ENCODE measurements at regions not wholly inside any gene's neighbourhood (a gene's known extent, or its start where the extent isn't known, plus 50 kb on each side); places are given as distances from the start of the nearest gene placed in this dataset.
A peak's percentile ranks its signal among the peaks of the same experiment; 100 is the strongest.

DNA sequence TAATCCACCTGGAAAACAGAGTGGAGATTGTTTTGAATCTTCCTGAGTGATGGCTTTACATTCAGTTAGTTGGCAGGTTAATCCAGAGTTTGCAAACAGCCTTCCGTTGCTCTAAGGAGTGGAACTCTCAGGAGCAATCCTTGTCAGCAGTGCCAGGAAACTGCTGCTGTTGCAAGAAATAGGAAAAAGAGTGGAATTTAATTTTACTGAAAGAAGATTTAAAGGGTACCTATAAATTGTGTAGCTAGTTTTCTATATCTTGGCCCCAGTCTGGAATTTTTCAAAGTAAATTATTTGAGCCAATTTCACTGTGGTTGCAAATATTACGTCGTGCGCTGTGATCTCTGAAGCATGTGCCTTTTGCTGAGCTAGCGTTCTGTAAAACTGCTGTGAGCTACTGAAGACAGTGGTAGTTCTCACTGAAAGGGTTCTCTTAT lies 55.5 kb upstream of the SLC5A12 start:
- DNase-seq (ENCODE audit: low read depth in 2 of 2) = peak; percentile 18 to 25
- no peak overlapping the region for H3K4me3 ChIP-seq (replicated peaks in 1 of 2; ENCODE audit: low read depth in 2 of 2, low read length in 2 of 2)
- TF ChIP-seq, protein P1, sequence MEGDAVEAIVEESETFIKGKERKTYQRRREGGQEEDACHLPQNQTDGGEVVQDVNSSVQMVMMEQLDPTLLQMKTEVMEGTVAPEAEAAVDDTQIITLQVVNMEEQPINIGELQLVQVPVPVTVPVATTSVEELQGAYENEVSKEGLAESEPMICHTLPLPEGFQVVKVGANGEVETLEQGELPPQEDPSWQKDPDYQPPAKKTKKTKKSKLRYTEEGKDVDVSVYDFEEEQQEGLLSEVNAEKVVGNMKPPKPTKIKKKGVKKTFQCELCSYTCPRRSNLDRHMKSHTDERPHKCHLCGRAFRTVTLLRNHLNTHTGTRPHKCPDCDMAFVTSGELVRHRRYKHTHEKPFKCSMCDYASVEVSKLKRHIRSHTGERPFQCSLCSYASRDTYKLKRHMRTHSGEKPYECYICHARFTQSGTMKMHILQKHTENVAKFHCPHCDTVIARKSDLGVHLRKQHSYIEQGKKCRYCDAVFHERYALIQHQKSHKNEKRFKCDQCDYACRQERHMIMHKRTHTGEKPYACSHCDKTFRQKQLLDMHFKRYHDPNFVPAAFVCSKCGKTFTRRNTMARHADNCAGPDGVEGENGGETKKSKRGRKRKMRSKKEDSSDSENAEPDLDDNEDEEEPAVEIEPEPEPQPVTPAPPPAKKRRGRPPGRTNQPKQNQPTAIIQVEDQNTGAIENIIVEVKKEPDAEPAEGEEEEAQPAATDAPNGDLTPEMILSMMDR (IDR thresholded peaks at IDR 0.05; ENCODE audit: low read depth, low read length) = no peak

- no peak overlapping the region for H3K4me3 ChIP-seq (replicated peaks in 1 of 2; ENCODE audit: low read depth in 2 of 2, low read length in 2 of 2)
- peak; percentile 26 to 84 for DNase-seq (ENCODE audit: low read depth in 2 of 2)
- TF ChIP-seq, protein P1 (IDR thresholded peaks at IDR 0.05; ENCODE audit: low read depth, low read length) = no peak
These were observed 56.3 kb upstream of the SLC5A12 start for GRCh38 chr11:26778000-26778757.

DNA sequence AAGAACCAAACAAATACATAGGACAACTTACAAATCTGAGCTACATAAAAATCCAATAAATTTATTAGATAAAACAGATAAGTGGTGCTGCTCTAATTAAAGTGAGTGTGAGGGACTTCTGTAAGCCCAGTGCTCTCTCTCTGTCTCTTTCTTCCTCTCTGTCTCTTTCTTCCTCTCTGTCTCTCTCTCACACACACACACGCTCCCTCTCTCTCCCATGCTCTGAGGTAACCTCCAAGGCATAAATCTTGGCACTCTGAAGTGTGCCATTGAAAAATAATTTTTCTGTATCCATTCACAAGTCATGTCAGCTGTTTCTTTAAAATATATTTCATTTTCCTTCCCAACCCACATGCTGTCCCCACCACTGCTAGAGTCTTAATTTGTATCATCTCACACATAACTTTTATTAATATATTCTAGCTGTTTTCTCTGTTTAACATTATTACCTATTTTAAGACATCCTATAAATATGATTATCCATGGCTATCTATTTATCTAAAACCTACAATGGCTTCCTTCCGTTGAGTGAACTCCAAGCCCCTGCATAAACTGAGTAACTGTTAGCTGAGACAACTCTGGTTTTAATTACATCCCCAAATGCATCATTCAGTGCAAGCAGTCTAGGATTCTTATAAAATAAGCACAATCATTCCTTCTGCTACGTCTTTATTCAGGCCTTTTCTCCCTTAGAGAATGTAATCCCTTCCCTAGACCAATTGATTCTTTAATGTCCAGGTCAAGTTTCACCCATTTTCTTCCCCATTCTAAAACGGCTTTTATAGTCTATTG lies 57.4 kb upstream of the SLC5A12 start:
- H3K4me3 ChIP-seq (replicated peaks in 1 of 2; ENCODE audit: low read depth in 2 of 2, low read length in 2 of 2) = no peak overlapping the region
- TF ChIP-seq, protein P1 (IDR thresholded peaks at IDR 0.05; ENCODE audit: low read depth, low read length) = no peak
- no peak for DNase-seq (ENCODE audit: low read depth in 2 of 2)

DNA sequence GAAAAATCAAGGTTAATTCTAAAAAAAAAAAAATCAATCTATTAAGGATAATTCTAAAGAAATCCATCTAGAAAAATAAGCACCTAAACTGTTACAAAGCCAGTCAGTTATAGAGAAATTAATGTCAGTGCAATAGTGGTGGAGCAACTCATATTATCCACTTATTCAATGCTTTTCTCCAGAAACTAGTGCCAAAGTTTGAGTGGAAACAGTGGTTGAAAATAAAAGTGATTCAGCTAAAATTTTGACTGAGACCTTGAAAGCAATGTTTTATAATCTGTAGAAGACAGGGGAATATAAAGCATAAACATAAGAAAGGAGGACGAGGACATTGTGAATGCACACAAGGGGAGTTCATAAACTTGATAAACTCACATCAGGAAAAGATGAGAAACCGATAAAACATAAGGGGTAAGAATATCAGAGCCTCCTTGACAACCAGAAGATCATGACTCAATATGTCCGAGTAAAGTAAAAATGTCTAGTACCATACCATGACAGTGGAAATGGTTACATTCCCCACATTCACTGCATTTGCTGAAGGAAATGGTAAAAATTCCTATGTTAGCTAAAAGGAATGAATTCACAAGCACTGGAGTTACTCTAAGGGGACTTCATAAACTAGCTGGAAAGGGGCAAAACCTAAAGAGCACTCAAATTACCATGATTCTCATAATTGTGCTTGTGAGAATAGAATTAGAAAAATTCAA lies 58.7 kb upstream of the SLC5A12 start:
- no peak for DNase-seq (ENCODE audit: low read depth in 2 of 2)
- TF ChIP-seq, protein P1 (IDR thresholded peaks at IDR 0.05; ENCODE audit: low read depth, low read length) = no peak
- no peak overlapping the region for H3K4me3 ChIP-seq (replicated peaks in 1 of 2; ENCODE audit: low read depth in 2 of 2, low read length in 2 of 2)

DNA sequence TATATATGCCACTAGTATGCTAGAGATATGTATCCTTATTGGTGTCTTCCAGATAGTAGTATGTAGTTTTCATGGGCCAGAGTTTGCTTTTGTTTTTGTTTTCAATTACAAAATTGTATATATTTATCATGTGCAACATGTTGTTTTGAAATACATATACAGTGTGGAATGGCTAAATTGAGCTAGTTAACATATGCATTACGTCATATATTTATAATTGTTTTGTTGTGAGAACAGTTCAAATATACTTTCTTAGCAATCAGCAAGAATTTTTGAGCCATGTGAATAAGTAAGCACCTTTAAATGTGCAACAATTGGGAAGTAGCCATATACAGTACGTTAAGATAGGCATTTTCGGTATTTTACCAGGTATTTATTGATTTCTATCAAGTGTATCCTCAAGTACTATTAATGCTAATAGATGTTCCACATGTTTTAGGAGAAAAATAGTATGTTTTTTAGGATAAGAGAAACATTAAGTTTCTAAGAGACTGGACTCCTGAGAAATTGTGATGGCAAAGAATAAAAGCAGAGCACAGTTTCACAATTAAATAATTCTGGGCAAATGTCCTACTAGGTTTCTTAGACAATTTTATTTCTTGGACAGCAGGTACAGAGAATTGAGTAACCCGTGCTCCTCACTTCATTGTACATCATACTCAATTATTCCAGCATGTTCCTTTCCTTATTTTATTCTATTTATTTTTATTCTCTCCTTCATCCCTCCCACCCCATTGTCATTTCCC lies 60.5 kb upstream of the SLC5A12 start:
- DNase-seq (ENCODE audit: low read depth in 2 of 2) = no peak
- no peak overlapping the region for H3K4me3 ChIP-seq (replicated peaks in 1 of 2; ENCODE audit: low read depth in 2 of 2, low read length in 2 of 2)
- TF ChIP-seq, protein P1 (IDR thresholded peaks at IDR 0.05; ENCODE audit: low read depth, low read length) = no peak

- H3K4me3 ChIP-seq (replicated peaks in 1 of 2; ENCODE audit: low read depth in 2 of 2, low read length in 2 of 2) = no peak overlapping the region
- DNase-seq (ENCODE audit: low read depth in 2 of 2) = no peak
- TF ChIP-seq, protein P1 (IDR thresholded peaks at IDR 0.05; ENCODE audit: low read depth, low read length) = no peak
These were observed 62.1 kb upstream of the SLC5A12 start for GRCh38 chr11:26783997-26784396.

Data from cardiac fibroblast (primary cell).